IMR-90 (cell line): ENCODE measurements at regions not wholly inside any gene's neighbourhood (a gene's known extent, or its start where the extent isn't known, plus 50 kb on each side); places are given as distances from the start of the nearest gene placed in this dataset.

Experiments used
- ATAC-seq: fragments of 200-7000 bp; cut with Tn5 transposase; 2 replicates; pipeline ENCODE4 v1.9.1; 2020; ENCODE audit warnings: low read depth, mild to moderate bottlenecking, moderate library complexity
- BruUV-seq: library from RNA; stranded (reverse); fragments of 400-500 nt; replicated peaks from 2 replicates; lab custom pipeline; 2021; lab: Mats Ljungman, UMichigan
- CTCF ChIA-PET: fragments of 300-600 bp; formaldehyde crosslinking; extraction: SDS; loops from one replicate; lab custom pipeline; 2021; ENCODE audit warnings: antibody characterized with exemption; lab: Yijun Ruan, JAX
- POLR2A ChIA-PET: fragments of 300-600 bp; sonication (Branson Sonifier 250); formaldehyde crosslinking; loops from one replicate; lab custom pipeline; 2022; ENCODE audit warnings: antibody characterized with exemption; ENCODE audit not compliant: unreplicated experiment; lab: Charles Lee
- DNase-seq: peaks from one replicate; pipeline ENCODE4 v3.0.0; 2013
- H2AFZ ChIP-seq: replicated peaks from 2 replicates; pipeline ENCODE3; 2013; ENCODE audit warnings: low read length, mild to moderate bottlenecking; ENCODE audit not compliant: poor library complexity
- H2AK5ac ChIP-seq: 2 replicates; pipeline ENCODE4 v1.6.1; 2013; ENCODE audit warnings: low read depth, low read length, inconsistent platforms
- H2AK9ac ChIP-seq: replicated peaks from 2 replicates; pipeline ENCODE3; 2013; ENCODE audit warnings: mild to moderate bottlenecking, low read depth, low read length, moderate library complexity; ENCODE audit not compliant: poor library complexity
- H2BK120ac ChIP-seq: 2 replicates; pipeline ENCODE4 v1.6.1; 2013; ENCODE audit warnings: low read depth, low read length, inconsistent platforms
- H2BK15ac ChIP-seq: 3 replicates; pipeline ENCODE4 v1.6.1; 2013; ENCODE audit warnings: low read depth, low read length, inconsistent platforms
- H2BK20ac ChIP-seq: 2 replicates; pipeline ENCODE4 v1.6.1; 2013; ENCODE audit warnings: low read depth, mild to moderate bottlenecking, inconsistent platforms, low read length, moderate library complexity
- H2BK5ac ChIP-seq: 2 replicates; pipeline ENCODE4 v1.6.1; 2013; ENCODE audit warnings: mild to moderate bottlenecking, low read depth, low read length, inconsistent platforms; ENCODE audit not compliant: poor library complexity, severe bottlenecking
- H3K14ac ChIP-seq: replicated peaks from 2 replicates; pipeline ENCODE4 v1.6.1; 2013; ENCODE audit warnings: low read depth, low read length, inconsistent platforms
- H3K18ac ChIP-seq: 2 replicates; pipeline ENCODE4 v1.6.1; 2013; ENCODE audit warnings: low read depth, low read length, control low read depth
- H3K23ac ChIP-seq: 2 replicates; pipeline ENCODE4 v1.6.1; 2013; ENCODE audit warnings: low read depth, low read length, inconsistent platforms
- H3K27ac ChIP-seq: 2 replicates; pipeline ENCODE4 v1.5.1; 2013; ENCODE audit warnings: mild to moderate bottlenecking, control low read depth, low read length; ENCODE audit not compliant: insufficient read depth
- H3K27me3 ChIP-seq: 2 replicates; pipeline ENCODE4 v1.6.1; 2013; ENCODE audit warnings: low read length; ENCODE audit not compliant: control insufficient read depth, insufficient read depth
- H3K36me3 ChIP-seq: 2 replicates; pipeline ENCODE4 v1.6.1; 2013; ENCODE audit warnings: low read length, mixed read lengths; ENCODE audit not compliant: control insufficient read depth, insufficient read depth
- H3K4ac ChIP-seq: 2 replicates; pipeline ENCODE4 v1.6.1; 2013; ENCODE audit warnings: low read depth, low read length, inconsistent platforms
- H3K4me1 ChIP-seq: 2 replicates; pipeline ENCODE4 v1.6.1; 2013; ENCODE audit warnings: low read length, mixed read lengths; ENCODE audit not compliant: control insufficient read depth, insufficient read depth
- H3K4me2 ChIP-seq: 2 replicates; pipeline ENCODE4 v1.6.1; 2013; ENCODE audit warnings: low read depth, mild to moderate bottlenecking, control low read depth, low read length, moderate library complexity
- H3K4me3 ChIP-seq: 2 replicates; pipeline ENCODE4 v1.5.1; 2013; ENCODE audit warnings: low read depth, mild to moderate bottlenecking, control low read depth, low read length, moderate library complexity; ENCODE audit not compliant: insufficient read depth
- H3K56ac ChIP-seq: 2 replicates; pipeline ENCODE4 v1.6.1; 2013; ENCODE audit warnings: low read length, inconsistent platforms; ENCODE audit not compliant: insufficient read depth; ENCODE audit errors: extremely low read depth
- H3K79me1 ChIP-seq, 2 experiments: 2 replicates each; pipeline ENCODE4 v1.6.1; 2013; ENCODE audit warnings: low read length in 2 of 2, inconsistent platforms in 1 of 2, low read depth in 1 of 2
- H3K9ac ChIP-seq: 2 replicates; pipeline ENCODE4 v1.6.1; 2013; ENCODE audit warnings: low read depth, low read length, control low read depth
- H3K9me1 ChIP-seq: 2 replicates; pipeline ENCODE4 v1.6.1; 2013; ENCODE audit warnings: low read length, inconsistent platforms; ENCODE audit not compliant: insufficient read depth
- H3K9me3 ChIP-seq: 2 replicates; pipeline ENCODE4 v1.6.1; 2013; ENCODE audit warnings: low read length; ENCODE audit not compliant: control insufficient read depth, insufficient read depth
- H4K20me1 ChIP-seq: 2 replicates; pipeline ENCODE4 v1.6.1; 2013; ENCODE audit warnings: low read length, inconsistent platforms; ENCODE audit not compliant: insufficient read depth
- H4K5ac ChIP-seq: 2 replicates; pipeline ENCODE4 v1.6.1; 2013; ENCODE audit warnings: mild to moderate bottlenecking, low read depth, low read length, control low read depth
- H4K8ac ChIP-seq, 2 experiments: 2 replicates each; pipeline ENCODE4 v1.6.1; 2013; ENCODE audit warnings: low read depth in 2 of 2, low read length in 2 of 2, control low read depth in 1 of 2, inconsistent platforms in 1 of 2
- H4K91ac ChIP-seq: 2 replicates; pipeline ENCODE4 v1.6.1; 2013; ENCODE audit warnings: low read depth, low read length, inconsistent platforms; ENCODE audit not compliant: insufficient read depth
- BHLHE40 ChIP-seq: fragments of 150-350 bp; IDR thresholded peaks from 2 replicates; pipeline ENCODE4 v1.6.1; 2016; ENCODE audit warnings: mild to moderate bottlenecking, low read depth, low read length
- CEBPB ChIP-seq: IDR thresholded peaks from 2 replicates; pipeline ENCODE4 v1.6.1; 2012; ENCODE audit warnings: low read depth, low read length, improper control_type of control experiment
- CHD1 ChIP-seq: IDR thresholded peaks from 2 replicates; pipeline ENCODE4 v1.6.1; 2012; ENCODE audit warnings: low read depth, low read length, improper control_type of control experiment
- FOS ChIP-seq: fragments of 150-350 bp; IDR thresholded peaks from 2 replicates; pipeline ENCODE4 v1.6.1; 2016; ENCODE audit warnings: low read depth, low read length
- MAFK ChIP-seq: IDR thresholded peaks from 2 replicates; pipeline ENCODE4 v1.6.1; 2012; ENCODE audit warnings: low read depth, low read length, improper control_type of control experiment
- MAZ ChIP-seq: IDR thresholded peaks from 2 replicates; pipeline ENCODE4 v1.6.1; 2012; ENCODE audit warnings: low read depth, mild to moderate bottlenecking, low read length, improper control_type of control experiment, moderate library complexity, borderline replicate concordance
- MXI1 ChIP-seq: IDR thresholded peaks from 2 replicates; pipeline ENCODE4 v1.6.1; 2012; ENCODE audit warnings: low read depth, mild to moderate bottlenecking, low read length, moderate library complexity, borderline replicate concordance
- NFE2L2 ChIP-seq: fragments of 150-350 bp; IDR thresholded peaks from 2 replicates; pipeline ENCODE4 v1.6.1; 2016; ENCODE audit warnings: low read depth, mild to moderate bottlenecking, low read length
- POLR2A ChIP-seq: IDR thresholded peaks from 2 replicates; pipeline ENCODE4 v1.6.1; 2012; ENCODE audit warnings: mild to moderate bottlenecking, low read depth, low read length
- RAD21 ChIP-seq: IDR thresholded peaks from 2 replicates; pipeline ENCODE4 v1.6.1; 2012; ENCODE audit warnings: low read length, improper control_type of control experiment
- RCOR1 ChIP-seq: IDR thresholded peaks from 2 replicates; pipeline ENCODE4 v1.6.1; 2012; ENCODE audit warnings: mild to moderate bottlenecking, low read length, improper control_type of control experiment; ENCODE audit not compliant: insufficient replicate concordance
- RFX5 ChIP-seq: IDR thresholded peaks from 2 replicates; pipeline ENCODE4 v1.8.0; 2012; ENCODE audit warnings: low read depth, mild to moderate bottlenecking, low read length, moderate library complexity
- SMC3 ChIP-seq: fragments of 150-350 bp; IDR thresholded peaks from 2 replicates; pipeline ENCODE4 v1.6.1; 2016; ENCODE audit warnings: low read depth, mild to moderate bottlenecking, antibody characterized with exemption, low read length, moderate library complexity
- WGBS, 2 experiments: methylation state at CpG; one replicate each; pipeline versions ENCODE4 v1.1.5 to v1.1.7; 2013; ENCODE audit warnings: missing lambda C conversion rate in 2 of 2; ENCODE audit not compliant: insufficient read length in 1 of 2; ENCODE audit errors: extremely low coverage in 2 of 2; 5-methylcytosine and 5-hydroxymethylcytosine counted together
- dilution Hi-C: fragments of 300-500 bp; cut with HindIII; formaldehyde crosslinking; loops from one replicate; pipeline ENCODE4 v1.14.3; 2018; ENCODE audit warnings: low sequenced_read_pairs; ENCODE audit not compliant: unreplicated experiment
- in situ Hi-C: fragments of 300-500 bp; cut with MboI; formaldehyde crosslinking; loops from 3 replicates; pipeline ENCODE4 v1.14.3; 2019; ENCODE audit warnings: low sequenced_read_pairs, inconsistent platforms, mixed read lengths
- intact Hi-C: fragments of 100-400 bp; cut with micrococcal nuclease; formaldehyde crosslinking; loops from 2 replicates; pipeline ENCODE4 v1.10.0; 2022
- TF ChIP-seq, protein P1 (sequence below): conservative IDR thresholded peaks from 2 replicates; pipeline ENCODE4 v1.5.1; 2012; ENCODE audit warnings: mild to moderate bottlenecking, low read depth, low read length, improper control_type of control experiment
- TF ChIP-seq, protein P2 (sequence below): fragments of 150-350 bp; IDR thresholded peaks from 2 replicates; pipeline ENCODE4 v1.6.1; 2017; ENCODE audit warnings: mild to moderate bottlenecking, antibody characterized with exemption, low read length, low read depth
- TF ChIP-seq, protein P3 (sequence below): fragments of 150-350 bp; IDR thresholded peaks from 2 replicates; pipeline ENCODE4 v1.6.1; 2016; ENCODE audit warnings: low read depth, mild to moderate bottlenecking, low read length, moderate library complexity, borderline replicate concordance

DNA sequence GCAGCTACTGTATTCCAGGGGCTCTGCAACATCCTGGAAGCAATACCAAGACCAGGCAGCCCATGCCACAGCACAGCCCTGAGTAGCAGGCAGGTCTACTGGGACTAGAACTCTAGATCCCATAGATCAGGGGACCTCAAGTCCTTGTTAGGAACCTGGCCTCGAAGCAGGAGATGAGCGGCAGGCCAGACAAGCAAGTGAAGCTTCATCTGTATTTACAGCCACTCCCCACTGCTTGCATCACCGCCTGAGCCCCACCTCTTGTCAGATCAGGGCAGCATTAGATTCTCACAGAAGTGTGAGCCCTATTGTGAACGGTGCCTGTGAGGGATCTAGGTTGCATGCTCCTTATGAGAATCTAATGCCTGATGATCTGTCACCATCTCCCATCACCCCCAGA is 295.7 kb upstream of the TNRC6C start:
- no peak overlapping the region for H4K5ac ChIP-seq
- H3K9ac ChIP-seq = no peak overlapping the region
- no peak overlapping the region for H2AK9ac ChIP-seq
- no peak overlapping the region for H3K18ac ChIP-seq
- H3K36me3 ChIP-seq = no peaks in the 10 kb centered on the region
- H2AK5ac ChIP-seq = no peak overlapping the region
- in situ Hi-C loops = no loop called here
- no peak overlapping the region for H2BK15ac ChIP-seq
- peaks cover 17% of the 10 kb centered on the region for H3K27me3 ChIP-seq
- no peaks in the 10 kb centered on the region for H4K20me1 ChIP-seq
- no CpG with 5 or more reads among the region's 4 CpGs for WGBS, 2 experiments
- no peaks in the 10 kb centered on the region for H3K4me1 ChIP-seq
- peaks cover 3% of the 10 kb centered on the region for H3K9me3 ChIP-seq
- POLR2A ChIA-PET = no interaction called here
- no peak overlapping the region for H3K4ac ChIP-seq
- no peak overlapping the region for H4K8ac ChIP-seq
- TF ChIP-seq CHD1 (no peak), MAFK (no peak), RCOR1 (no peak), CEBPB (no peak), NFE2L2 (no peak), SMC3 (no peak), MXI1 (no peak), MAZ (no peak), BHLHE40 (no peak), FOS (no peak), RAD21 (no peak), POLR2A (no peak), RFX5 (no peak)
- TF ChIP-seq, protein P1, sequence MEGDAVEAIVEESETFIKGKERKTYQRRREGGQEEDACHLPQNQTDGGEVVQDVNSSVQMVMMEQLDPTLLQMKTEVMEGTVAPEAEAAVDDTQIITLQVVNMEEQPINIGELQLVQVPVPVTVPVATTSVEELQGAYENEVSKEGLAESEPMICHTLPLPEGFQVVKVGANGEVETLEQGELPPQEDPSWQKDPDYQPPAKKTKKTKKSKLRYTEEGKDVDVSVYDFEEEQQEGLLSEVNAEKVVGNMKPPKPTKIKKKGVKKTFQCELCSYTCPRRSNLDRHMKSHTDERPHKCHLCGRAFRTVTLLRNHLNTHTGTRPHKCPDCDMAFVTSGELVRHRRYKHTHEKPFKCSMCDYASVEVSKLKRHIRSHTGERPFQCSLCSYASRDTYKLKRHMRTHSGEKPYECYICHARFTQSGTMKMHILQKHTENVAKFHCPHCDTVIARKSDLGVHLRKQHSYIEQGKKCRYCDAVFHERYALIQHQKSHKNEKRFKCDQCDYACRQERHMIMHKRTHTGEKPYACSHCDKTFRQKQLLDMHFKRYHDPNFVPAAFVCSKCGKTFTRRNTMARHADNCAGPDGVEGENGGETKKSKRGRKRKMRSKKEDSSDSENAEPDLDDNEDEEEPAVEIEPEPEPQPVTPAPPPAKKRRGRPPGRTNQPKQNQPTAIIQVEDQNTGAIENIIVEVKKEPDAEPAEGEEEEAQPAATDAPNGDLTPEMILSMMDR = no peak
- TF ChIP-seq, protein P2, sequence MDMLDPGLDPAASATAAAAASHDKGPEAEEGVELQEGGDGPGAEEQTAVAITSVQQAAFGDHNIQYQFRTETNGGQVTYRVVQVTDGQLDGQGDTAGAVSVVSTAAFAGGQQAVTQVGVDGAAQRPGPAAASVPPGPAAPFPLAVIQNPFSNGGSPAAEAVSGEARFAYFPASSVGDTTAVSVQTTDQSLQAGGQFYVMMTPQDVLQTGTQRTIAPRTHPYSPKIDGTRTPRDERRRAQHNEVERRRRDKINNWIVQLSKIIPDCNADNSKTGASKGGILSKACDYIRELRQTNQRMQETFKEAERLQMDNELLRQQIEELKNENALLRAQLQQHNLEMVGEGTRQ = no peak
- TF ChIP-seq, protein P3, sequence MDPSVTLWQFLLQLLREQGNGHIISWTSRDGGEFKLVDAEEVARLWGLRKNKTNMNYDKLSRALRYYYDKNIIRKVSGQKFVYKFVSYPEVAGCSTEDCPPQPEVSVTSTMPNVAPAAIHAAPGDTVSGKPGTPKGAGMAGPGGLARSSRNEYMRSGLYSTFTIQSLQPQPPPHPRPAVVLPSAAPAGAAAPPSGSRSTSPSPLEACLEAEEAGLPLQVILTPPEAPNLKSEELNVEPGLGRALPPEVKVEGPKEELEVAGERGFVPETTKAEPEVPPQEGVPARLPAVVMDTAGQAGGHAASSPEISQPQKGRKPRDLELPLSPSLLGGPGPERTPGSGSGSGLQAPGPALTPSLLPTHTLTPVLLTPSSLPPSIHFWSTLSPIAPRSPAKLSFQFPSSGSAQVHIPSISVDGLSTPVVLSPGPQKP = no peak
- dilution Hi-C loops = no loop called here
- no peak overlapping the region for H3K27ac ChIP-seq
- no peak for DNase-seq
- H4K91ac ChIP-seq = no peak overlapping the region
- CTCF ChIA-PET = interaction anchor here (0.6 kb wide), 1 partner anchor 78 kb away, joined by 3 read pairs; no protein-coding TSS in a partner anchor
- H2BK20ac ChIP-seq = no peak overlapping the region
- no TSS peak for BruUV-seq
- no peak overlapping the region for H3K56ac ChIP-seq
- H3K4me2 ChIP-seq = no peak overlapping the region
- H2BK5ac ChIP-seq = no peak overlapping the region
- no peak overlapping the region for H3K14ac ChIP-seq
- no peak overlapping the region for H2BK120ac ChIP-seq
- no peak overlapping the region for H3K23ac ChIP-seq
- no peak overlapping the region for H2AFZ ChIP-seq
- no peaks in the 10 kb centered on the region for H3K9me1 ChIP-seq
- intact Hi-C loops = no loop called here
- H3K4me3 ChIP-seq = no peak overlapping the region
- no peaks in the 10 kb centered on the region for H3K79me1 ChIP-seq
- ATAC-seq = no peak
